ENCODE measurements at regions not wholly inside any gene's neighbourhood (a gene's known extent, or its start where the extent isn't known, plus 50 kb on each side); places are given as distances from the start of the nearest gene placed in this dataset.

GRCh38 chr3:40718681-40719080, 193.9 kb downstream of the ZNF621 start:
- FAIRE-seq = no peak
- CTCF ChIA-PET (ENCODE audit: partially characterized antibody) = interaction anchor here (0.6 to 1.5 kb wide), 9 partner anchors 13 to 150 kb away, joined by 3 to 6 read pairs (median 3); no protein-coding TSS in a partner anchor
- 0 out of 2 replicates have a peak overlapping the region, but pooled peaks have one; percentile 80 for H2AFZ ChIP-seq (ENCODE audit: low read length)

More at GRCh38 chr3:40718681-40719080, 193.9 kb downstream of the ZNF621 start:
- H3K18ac ChIP-seq (ENCODE audit: extremely low read depth, low read length) = no peak overlapping the region
- no peak overlapping the region for H2BK12ac ChIP-seq (ENCODE audit: low read depth, low read length)
- H2BK120ac ChIP-seq (replicated peaks; ENCODE audit: low read depth, low read length) = no peak overlapping the region
- H2AK5ac ChIP-seq (ENCODE audit: low read depth, low read length) = no peak overlapping the region
- no peaks in the 10 kb centered on the region for H3K79me1 ChIP-seq (ENCODE audit: low read depth, low read length)
- no peak overlapping the region for H3K9ac ChIP-seq (replicated peaks in 1 of 4; ENCODE audit: extremely low read depth in 1 of 4, low read depth in 3 of 4, low read length in 3 of 4)
- POLR2A ChIA-PET (ENCODE audit: partially characterized antibody) = interaction anchor here (1.3 kb wide), 1 partner anchor 481 kb away, joined by 4 read pairs; the partner anchor contains the start of gene CTNNB1
- no peaks in the 10 kb centered on the region for H3K79me2 ChIP-seq (ENCODE audit: control insufficient read depth in 1 of 2, insufficient read depth in 2 of 2, low read length in 2 of 2)
- H2BK5ac ChIP-seq (ENCODE audit: low read depth, low read length) = no peak overlapping the region
- no peaks in the 10 kb centered on the region for H3K23me2 ChIP-seq (ENCODE audit: low read depth, low read length)
- H3K27ac ChIP-seq (ENCODE audit: low read depth, low read length) = no peak overlapping the region
- H4K91ac ChIP-seq (replicated peaks; ENCODE audit: insufficient read length, low read length) = no peak overlapping the region
- no peaks in the 10 kb centered on the region; a peak in 1 of 7 replicates for H3K27me3 ChIP-seq (replicated peaks in 1 of 4; ENCODE audit: control insufficient read depth in 3 of 4, extremely low read depth in 1 of 4, insufficient read depth in 3 of 4, low read length in 3 of 4)
- H2BK20ac ChIP-seq (ENCODE audit: low read length) = no peak overlapping the region
- H3K36me3 ChIP-seq (ENCODE audit: control insufficient read depth in 2 of 4, insufficient read depth in 4 of 4, low read length in 3 of 4) = no peaks in the 10 kb centered on the region
- no peaks in the 10 kb centered on the region for H3K9me3 ChIP-seq (ENCODE audit: insufficient read depth in 2 of 2, low read depth in 1 of 2, low read length in 1 of 2)
- no peak overlapping the region for H3K14ac ChIP-seq (ENCODE audit: insufficient read length)
- H4K5ac ChIP-seq (ENCODE audit: insufficient read length, low read depth, low read length) = no peak overlapping the region
- no peaks in the 10 kb centered on the region for H4K20me1 ChIP-seq (replicated peaks in 1 of 2; ENCODE audit: control insufficient read depth in 1 of 2, insufficient read depth in 2 of 2, low read length in 2 of 2)
- H3K4me1 ChIP-seq (replicated peaks in 1 of 4; ENCODE audit: control insufficient read depth in 3 of 4, insufficient read depth in 4 of 4, low read length in 3 of 4) = no peaks in the 10 kb centered on the region
- H3K4me3 ChIP-seq (ENCODE audit: extremely low read depth in 1 of 4, insufficient read depth in 2 of 4, low read depth in 3 of 4, low read length in 4 of 4) = no peak overlapping the region
- H3K4me2 ChIP-seq (ENCODE audit: insufficient read depth in 1 of 2, low read depth in 2 of 2, low read length in 2 of 2) = no peak overlapping the region
- H4K8ac ChIP-seq (ENCODE audit: extremely low read depth, insufficient read depth, low read length) = no peak overlapping the region
- no peak for DNase-seq (ENCODE audit: low read depth in 1 of 2, low spot score in 2 of 2)
- WGBS, 2 experiments (ENCODE audit: extremely low coverage in 1 of 2, insufficient coverage in 1 of 2, insufficient read length in 1 of 2, insufficient replicate concordance in 2 of 2, low coverage in 1 of 2, low lambda C conversion rate in 2 of 2, missing lambda C conversion rate in 1 of 2) = 100% methylated on average over 1 of the region's 1 CpG; no CpG with 5 or more reads in 1 of the 2 experiments
- H3K4ac ChIP-seq (replicated peaks; ENCODE audit: insufficient read length, low read depth, low read length) = no peak overlapping the region
- H2BK15ac ChIP-seq (ENCODE audit: low read length) = no peak overlapping the region
- H3K56ac ChIP-seq (replicated peaks; ENCODE audit: insufficient read length, low read depth, low read length) = no peak overlapping the region
- H3K23ac ChIP-seq (ENCODE audit: insufficient read length) = no peak overlapping the region
